Subcutaneous abdominal adipose tissue (tissue), 5 donors: ENCODE measurements at regions not wholly inside any gene's neighbourhood (a gene's known extent, or its start where the extent isn't known, plus 50 kb on each side); places are given as distances from the start of the nearest gene placed in this dataset.

Experiments
- H3K27ac ChIP-seq: one replicate; pipeline ENCODE4 v1.7.0; 2013; ENCODE audit warnings: low read depth, mild to moderate bottlenecking, inconsistent platforms, low read length, moderate library complexity
- H3K27me3 ChIP-seq, 5 donors: one replicate each; pipeline ENCODE4 v1.7.0; 2013; ENCODE audit warnings: low read length in 5 of 5, inconsistent platforms in 1 of 5; ENCODE audit not compliant: control insufficient read depth in 5 of 5, insufficient read depth in 4 of 5
- H3K36me3 ChIP-seq, 5 donors: one replicate each; pipeline ENCODE4 v1.7.0; 2013; ENCODE audit warnings: low read length in 5 of 5; ENCODE audit not compliant: control insufficient read depth in 5 of 5, insufficient read depth in 5 of 5
- H3K4me1 ChIP-seq, 5 donors: one replicate each; pipeline ENCODE4 v1.7.0; 2013; ENCODE audit warnings: low read length in 5 of 5, mild to moderate bottlenecking in 3 of 5, moderate library complexity in 1 of 5; ENCODE audit not compliant: control insufficient read depth in 5 of 5, insufficient read depth in 5 of 5
- H3K4me3 ChIP-seq, 5 donors: one replicate each; pipeline ENCODE4 v1.7.0; 2013; ENCODE audit warnings: low read length in 5 of 5, low read depth in 1 of 5
- H3K9ac ChIP-seq, 5 donors: one replicate each; pipeline ENCODE4 v1.7.0; 2013; ENCODE audit warnings: low read length in 5 of 5, mild to moderate bottlenecking in 4 of 5, moderate library complexity in 3 of 5
- H3K9me3 ChIP-seq, 5 donors: one replicate each; pipeline ENCODE4 v1.7.0; 2013; ENCODE audit warnings: low read length in 5 of 5; ENCODE audit not compliant: control insufficient read depth in 5 of 5
- donor health status: healthy.
- donor health status: healthy.
- donor health status: healthy.
- donor health status: healthy.
- donor health status: healthy.

- H3K4me1 ChIP-seq = no peaks in the 10 kb centered on the region
- H3K27ac ChIP-seq = no peak overlapping the region
- H3K27me3 ChIP-seq = peaks cover 12 to 48% (median 36%) of the 10 kb centered on the region in 5 donors
- H3K9me3 ChIP-seq = peaks cover 0 to 13% (median 10%) of the 10 kb centered on the region in 5 donors
- no peak overlapping the region for H3K9ac ChIP-seq
- no peak overlapping the region for H3K4me3 ChIP-seq
- no peaks in the 10 kb centered on the region for H3K36me3 ChIP-seq
These were observed 94.1 kb downstream of the YTHDF1 start for GRCh38 chr20:63121749-63122405.

- Histone ChIP-seq H3K9ac (no peak overlapping the region), H3K4me3 (no peak overlapping the region), H3K4me1 (no peaks in the 10 kb centered on the region), H3K27me3 (peaks cover 8 to 50% (median 41%) of the 10 kb centered on the region in 5 donors), H3K36me3 (no peaks in the 10 kb centered on the region), H3K9me3 (peaks cover 0 to 13% (median 10%) of the 10 kb centered on the region in 5 donors), H3K27ac (no peak overlapping the region)
These were observed 94.7 kb downstream of the YTHDF1 start for GRCh38 chr20:63121246-63121645.

GRCh38 chr20:63120808-63121090 is 95.2 kb downstream of the YTHDF1 start:
- H3K9me3 ChIP-seq = peaks cover 0 to 13% (median 10%) of the 10 kb centered on the region in 5 donors
- H3K36me3 ChIP-seq = no peaks in the 10 kb centered on the region
- no peak overlapping the region for H3K27ac ChIP-seq
- no peaks in the 10 kb centered on the region for H3K4me1 ChIP-seq
- H3K9ac ChIP-seq = no peak overlapping the region
- no peak overlapping the region for H3K4me3 ChIP-seq
- peaks cover 8 to 54% (median 43%) of the 10 kb centered on the region in 5 donors for H3K27me3 ChIP-seq

- Histone ChIP-seq H3K27me3 (peaks cover 12 to 56% (median 45%) of the 10 kb centered on the region in 5 donors), H3K9ac (no peak overlapping the region)
These were observed 95.7 kb downstream of the YTHDF1 start for GRCh38 chr20:63119963-63120807.

GRCh38 chr20:63119121-63119962 is 96.6 kb downstream of the YTHDF1 start:
- Histone ChIP-seq H3K4me1 (no peaks in the 10 kb centered on the region), H3K36me3 (no peaks in the 10 kb centered on the region), H3K9me3 (peaks cover 0 to 13% (median 10%) of the 10 kb centered on the region in 5 donors), H3K4me3 (no peak overlapping the region), H3K27ac (no peak overlapping the region), H3K9ac (no peak overlapping the region), H3K27me3 (peaks cover 14 to 55% (median 47%) of the 10 kb centered on the region in 5 donors)

More at GRCh38 chr20:63119963-63120807, 95.7 kb downstream of the YTHDF1 start:
- Histone ChIP-seq H3K4me3 (no peak overlapping the region), H3K9me3 (peaks cover 0 to 13% (median 10%) of the 10 kb centered on the region in 5 donors), H3K27ac (no peak overlapping the region), H3K36me3 (no peaks in the 10 kb centered on the region), H3K4me1 (no peaks in the 10 kb centered on the region)

- peaks cover 12 to 59% (median 49%) of the 10 kb centered on the region in 5 donors for H3K27me3 ChIP-seq
- H3K9ac ChIP-seq = no peak overlapping the region
- no peak overlapping the region for H3K4me3 ChIP-seq
- no peak overlapping the region for H3K27ac ChIP-seq
- peaks cover 0 to 13% (median 10%) of the 10 kb centered on the region in 5 donors for H3K9me3 ChIP-seq
- H3K36me3 ChIP-seq = no peaks in the 10 kb centered on the region
- H3K4me1 ChIP-seq = no peaks in the 10 kb centered on the region
These were observed 97.4 kb downstream of the YTHDF1 start for GRCh38 chr20:63118303-63119120.

GRCh38 chr20:63117661-63118302 is 98.1 kb downstream of the YTHDF1 start:
- H3K4me3 ChIP-seq = no peak overlapping the region
- H3K4me1 ChIP-seq = no peaks in the 10 kb centered on the region
- peaks cover 12 to 57% (median 50%) of the 10 kb centered on the region in 5 donors for H3K27me3 ChIP-seq
- no peak overlapping the region for H3K27ac ChIP-seq
- no peaks in the 10 kb centered on the region for H3K36me3 ChIP-seq
- no peak overlapping the region for H3K9ac ChIP-seq
- H3K9me3 ChIP-seq = peaks cover 0 to 10% (median 8%) of the 10 kb centered on the region in 5 donors

GRCh38 chr20:63117151-63117550 is 98.8 kb downstream of the YTHDF1 start:
- no peak overlapping the region for H3K9ac ChIP-seq
- H3K9me3 ChIP-seq = peaks cover 0 to 10% (median 6%) of the 10 kb centered on the region in 5 donors
- H3K4me1 ChIP-seq = no peaks in the 10 kb centered on the region
- H3K4me3 ChIP-seq = no peak overlapping the region
- H3K27me3 ChIP-seq = peaks cover 12 to 63% (median 52%) of the 10 kb centered on the region in 5 donors
- H3K27ac ChIP-seq = no peak overlapping the region
- H3K36me3 ChIP-seq = no peaks in the 10 kb centered on the region
